Endodermal cell (in vitro differentiated cells): ENCODE measurements at regions not wholly inside any gene's neighbourhood (a gene's known extent, or its start where the extent isn't known, plus 50 kb on each side); places are given as distances from the start of the nearest gene placed in this dataset.

Source experiments
- DNase-seq: peaks from one replicate; pipeline ENCODE4 v3.0.0-alpha.2; 2017
- H3K27ac ChIP-seq: 2 replicates; pipeline ENCODE4 v1.5.1; 2013; ENCODE audit warnings: mild to moderate bottlenecking, low read depth, low read length, moderate library complexity
- H3K27me3 ChIP-seq: 2 replicates; pipeline ENCODE4 v1.6.1; 2013; ENCODE audit warnings: mild to moderate bottlenecking, low read length, moderate library complexity; ENCODE audit not compliant: insufficient read depth, control insufficient read depth, poor library complexity, severe bottlenecking
- H3K36me3 ChIP-seq: 2 replicates; pipeline ENCODE4 v1.7.0; 2013; ENCODE audit warnings: mild to moderate bottlenecking, low read length, moderate library complexity; ENCODE audit not compliant: control insufficient read depth, insufficient read depth
- H3K4me1 ChIP-seq: one replicate; pipeline ENCODE4 v1.7.0; 2013; ENCODE audit warnings: low read length; ENCODE audit not compliant: control insufficient read depth, insufficient read depth
- H3K4me3 ChIP-seq: 2 replicates; pipeline ENCODE4 v1.5.1; 2013; ENCODE audit warnings: mild to moderate bottlenecking, low read length, moderate library complexity
- H3K9ac ChIP-seq: 2 replicates; pipeline ENCODE4 v1.6.1; 2013; ENCODE audit warnings: mild to moderate bottlenecking, low read length, moderate library complexity; ENCODE audit not compliant: poor library complexity, severe bottlenecking; ENCODE audit errors: extremely low read depth
- H3K9me3 ChIP-seq: 2 replicates; pipeline ENCODE4 v1.6.1; 2013; ENCODE audit warnings: mild to moderate bottlenecking, low read length, moderate library complexity; ENCODE audit not compliant: control insufficient read depth
- H3K27ac Mint-ChIP-seq: 2 replicates; pipeline ENCODE4 v1.8.0; 2020; ENCODE audit warnings: mixed read lengths
- H3K27me3 Mint-ChIP-seq: 2 replicates; pipeline ENCODE4 v1.8.0; 2021; ENCODE audit warnings: mild to moderate bottlenecking, mixed read lengths; ENCODE audit not compliant: insufficient read depth
- H3K36me3 Mint-ChIP-seq: 2 replicates; pipeline ENCODE4 v1.8.0; 2020; ENCODE audit warnings: low read depth, mixed read lengths
- H3K4me1 Mint-ChIP-seq: 2 replicates; pipeline ENCODE4 v1.8.0; 2020; ENCODE audit warnings: mixed read lengths
- H3K4me3 Mint-ChIP-seq: 2 replicates; pipeline ENCODE4 v1.8.0; 2020; ENCODE audit warnings: mild to moderate bottlenecking, moderate library complexity, mixed read lengths
- H3K9me3 Mint-ChIP-seq: 2 replicates; pipeline ENCODE4 v1.8.0; 2020; ENCODE audit warnings: mild to moderate bottlenecking, mixed read lengths
- CTCF ChIP-seq: fragments of 200-600 bp; sonication (generic); conservative IDR thresholded peaks from 2 replicates; pipeline ENCODE4 v1.5.0; 2021; ENCODE audit warnings: antibody characterized with exemption, mild to moderate bottlenecking
- WGBS, 2 experiments: methylation state at CpG; one replicate each; pipeline versions ENCODE4 v1.1.5 to v1.1.7; 2013; ENCODE audit warnings: missing lambda C conversion rate in 2 of 2, mixed read lengths in 1 of 2; ENCODE audit not compliant: insufficient coverage in 1 of 2, insufficient read length in 1 of 2; 5-methylcytosine and 5-hydroxymethylcytosine counted together

DNA sequence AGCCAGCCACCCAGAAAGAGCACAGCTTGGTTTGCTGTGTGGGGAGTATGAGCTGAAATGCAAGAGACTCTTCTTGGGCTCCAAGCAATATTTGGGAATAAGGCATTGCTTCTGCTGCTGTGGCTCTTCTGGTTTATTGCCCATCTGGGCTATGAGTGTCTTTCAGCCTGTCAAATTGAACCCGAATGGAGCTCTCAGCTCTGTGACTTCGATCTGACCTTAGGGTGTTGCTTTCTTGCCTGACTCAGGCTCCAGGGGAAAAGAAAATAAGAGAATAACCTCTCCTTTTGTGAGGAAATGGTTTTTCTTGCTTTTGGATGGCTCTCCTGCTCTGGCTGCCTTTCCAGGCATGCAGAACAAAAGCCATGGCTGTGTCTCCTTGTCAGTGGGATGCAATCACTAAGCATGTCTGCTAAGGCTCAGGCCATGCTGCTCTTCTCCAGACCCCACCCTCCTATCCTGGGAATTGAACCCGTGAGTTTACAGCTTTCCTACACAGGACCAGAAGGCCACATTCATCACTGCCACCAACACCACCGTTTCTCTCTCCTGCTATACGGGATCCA, 169.4 kb upstream of the JAG1 start:
- no peak overlapping the region for H3K4me3 ChIP-seq
- H3K27ac Mint-ChIP-seq: no peak overlapping the region
- H3K27ac ChIP-seq: no peak overlapping the region
- no peaks in the 10 kb centered on the region for H3K36me3 Mint-ChIP-seq
- TF ChIP-seq CTCF: no peak
- peaks cover 2% of the 10 kb centered on the region for H3K4me1 Mint-ChIP-seq
- no peaks in the 10 kb centered on the region for H3K36me3 ChIP-seq
- H3K4me3 Mint-ChIP-seq: no peak overlapping the region
- H3K27me3 ChIP-seq: no peaks in the 10 kb centered on the region
- WGBS, 2 experiments: 93 to 94% methylated on average over 5 of the region's 5 CpGs
- H3K9ac ChIP-seq: no peak overlapping the region
- H3K4me1 ChIP-seq: no peaks in the 10 kb centered on the region
- peaks cover 14% of the 10 kb centered on the region for H3K9me3 Mint-ChIP-seq
- no peak for DNase-seq
- H3K9me3 ChIP-seq: peaks cover 10% of the 10 kb centered on the region
- H3K27me3 Mint-ChIP-seq: no peaks in the 10 kb centered on the region

GRCh38 chr20:10846766-10847165, 173.0 kb upstream of the JAG1 start:
- H3K27me3 ChIP-seq: no peaks in the 10 kb centered on the region
- H3K36me3 Mint-ChIP-seq: no peaks in the 10 kb centered on the region
- H3K36me3 ChIP-seq: no peaks in the 10 kb centered on the region
- no peak overlapping the region for H3K4me3 ChIP-seq
- H3K9me3 ChIP-seq: peaks cover 6% of the 10 kb centered on the region
- TF ChIP-seq CTCF: no peak
- H3K27ac Mint-ChIP-seq: no peak overlapping the region
- no peak for DNase-seq
- no peaks in the 10 kb centered on the region for H3K27me3 Mint-ChIP-seq
- H3K4me1 ChIP-seq: no peaks in the 10 kb centered on the region
- no peak overlapping the region for H3K9ac ChIP-seq
- no peaks in the 10 kb centered on the region for H3K9me3 Mint-ChIP-seq
- no peak overlapping the region for H3K27ac ChIP-seq
- H3K4me1 Mint-ChIP-seq: no peaks in the 10 kb centered on the region
- no peak overlapping the region for H3K4me3 Mint-ChIP-seq

GRCh38 chr20:10848810-10849370, 175.1 kb upstream of the JAG1 start:
- 65 to 76% methylated on average over 4 to 6 of the region's 6 CpGs for WGBS, 2 experiments
- no peak overlapping the region for H3K27ac Mint-ChIP-seq
- Histone ChIP-seq H3K4me1 (no peaks in the 10 kb centered on the region), H3K36me3 (no peaks in the 10 kb centered on the region), H3K4me3 (no peak overlapping the region), H3K27me3 (no peaks in the 10 kb centered on the region), H3K27ac (no peak overlapping the region), H3K9me3 (no peaks in the 10 kb centered on the region), H3K9ac (no peak overlapping the region)
- TF ChIP-seq CTCF: no peak
- no peaks in the 10 kb centered on the region for H3K4me1 Mint-ChIP-seq
- H3K27me3 Mint-ChIP-seq: no peaks in the 10 kb centered on the region
- H3K9me3 Mint-ChIP-seq: no peaks in the 10 kb centered on the region
- H3K4me3 Mint-ChIP-seq: no peak overlapping the region
- no peaks in the 10 kb centered on the region for H3K36me3 Mint-ChIP-seq
- no peak for DNase-seq
